GM19240 (cell line): ENCODE measurements at regions not wholly inside any gene's neighbourhood (a gene's known extent, or its start where the extent isn't known, plus 50 kb on each side); places are given as distances from the start of the nearest gene placed in this dataset.
"Not testable (repeated sequence)": the region's sequence is repeated elsewhere in the genome, so short reads cannot be mapped to it uniquely, and the experiment has no call there.

Source experiments
- DNase-seq: peaks from one replicate; pipeline ENCODE4 v3.0.0; 2011; ENCODE audit warnings: low spot score; ENCODE audit not compliant: insufficient read length

DNA sequence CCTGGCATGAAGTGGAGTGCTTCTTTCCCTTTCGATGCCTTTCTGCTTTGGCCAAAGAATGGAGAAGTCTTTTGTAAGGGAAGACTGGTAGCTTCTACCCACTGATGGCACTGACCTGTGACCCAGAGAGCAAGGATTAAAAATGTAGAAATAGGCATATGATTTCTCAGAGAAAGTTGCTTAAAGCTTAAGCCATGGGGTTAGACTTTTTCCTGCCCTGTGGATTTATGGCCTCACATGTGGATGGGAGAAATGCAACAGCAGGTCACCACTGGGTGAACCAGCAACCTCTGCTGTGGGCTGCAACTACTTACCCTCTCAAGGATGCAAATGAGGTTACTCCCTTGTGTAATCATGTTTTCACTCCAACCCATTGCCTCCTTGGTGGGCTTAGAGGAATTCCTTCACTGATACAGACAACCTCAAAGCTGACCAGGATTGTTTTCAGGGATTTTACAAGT, 86.7 kb upstream of the CDC42EP3 start:
- not testable (repeated sequence) for DNase-seq

- DNase-seq = not testable (repeated sequence)
These were observed 88.5 kb upstream of the CDC42EP3 start for GRCh38 chr2:37759989-37760388.

- DNase-seq = no peak
These were observed 89.0 kb upstream of the CDC42EP3 start for GRCh38 chr2:37760471-37760870.

- DNase-seq = not testable (repeated sequence)
These were observed 90.8 kb upstream of the CDC42EP3 start for GRCh38 chr2:37762281-37762680.

GRCh38 chr2:37764739-37765138, 93.3 kb upstream of the CDC42EP3 start:
- no peak for DNase-seq

- no peak for DNase-seq
These were observed 94.7 kb upstream of the CDC42EP3 start for GRCh38 chr2:37766106-37766505.

GRCh38 chr2:37767046-37767445, 95.6 kb upstream of the CDC42EP3 start:
- DNase-seq = no peak

DNA sequence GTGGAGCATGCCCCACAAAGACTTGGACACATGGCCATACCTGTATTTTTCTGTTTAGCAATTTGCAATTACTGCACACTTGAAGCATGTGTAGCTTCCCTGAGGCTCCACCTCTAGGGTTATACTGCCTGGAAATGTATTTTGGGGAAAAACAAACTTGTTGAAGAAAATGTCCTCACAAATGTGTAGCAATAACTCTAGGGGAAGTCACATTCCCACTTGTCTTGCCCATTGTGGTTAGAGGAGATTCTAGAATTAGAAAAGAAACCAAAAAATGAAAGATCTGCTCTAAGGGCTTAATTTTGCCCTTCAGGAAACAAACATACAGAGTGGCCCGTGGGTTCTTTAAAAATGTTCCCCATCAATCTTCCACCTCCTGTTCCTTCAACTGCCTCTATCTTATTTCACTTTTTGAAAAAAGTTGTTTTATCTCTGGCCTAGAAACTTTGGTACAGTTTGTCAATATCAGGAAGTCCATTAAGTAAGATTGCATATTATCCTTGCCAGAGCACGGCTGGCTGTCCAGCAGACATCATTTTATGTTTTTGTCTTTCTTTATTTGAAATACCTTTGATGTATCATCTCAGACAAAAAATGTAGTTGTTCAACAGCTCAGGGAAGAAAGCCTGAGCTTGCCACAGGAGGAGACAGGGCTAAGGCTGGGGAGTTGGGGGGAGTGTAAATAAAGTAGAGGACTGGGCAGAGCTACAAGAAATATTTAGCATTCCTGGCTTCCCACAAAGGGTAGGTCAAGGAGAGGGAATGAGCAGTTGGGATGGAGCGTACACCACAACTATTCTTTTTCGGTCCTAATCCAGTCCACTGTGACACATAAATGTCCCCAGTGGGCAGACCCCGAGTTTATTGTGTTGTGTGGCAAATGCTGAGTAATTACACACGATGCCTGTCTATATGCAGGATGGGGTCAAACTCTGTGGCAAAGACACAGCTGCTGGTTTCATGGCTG, 96.8 kb upstream of the CDC42EP3 start:
- DNase-seq = no peak

DNA sequence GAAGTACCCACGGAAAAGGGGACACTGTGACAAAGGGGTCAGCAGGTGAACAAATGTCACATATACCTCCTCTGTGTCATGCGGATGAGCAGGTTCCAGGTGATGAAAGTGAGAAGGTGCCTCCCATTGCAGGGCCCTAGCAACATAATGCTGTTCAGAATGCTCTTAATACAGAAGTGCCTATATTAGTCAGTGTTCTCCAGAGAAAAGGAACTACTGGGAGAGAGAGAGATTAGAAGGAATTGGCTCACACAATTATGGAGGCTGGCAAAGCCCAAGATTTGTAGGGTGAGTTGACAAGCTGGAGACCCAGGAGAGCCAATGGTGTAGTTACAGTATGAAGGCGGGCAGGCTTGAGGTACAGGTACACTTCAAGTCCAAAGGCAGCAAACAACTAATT, 98.1 kb upstream of the CDC42EP3 start:
- DNase-seq = no peak

DNA sequence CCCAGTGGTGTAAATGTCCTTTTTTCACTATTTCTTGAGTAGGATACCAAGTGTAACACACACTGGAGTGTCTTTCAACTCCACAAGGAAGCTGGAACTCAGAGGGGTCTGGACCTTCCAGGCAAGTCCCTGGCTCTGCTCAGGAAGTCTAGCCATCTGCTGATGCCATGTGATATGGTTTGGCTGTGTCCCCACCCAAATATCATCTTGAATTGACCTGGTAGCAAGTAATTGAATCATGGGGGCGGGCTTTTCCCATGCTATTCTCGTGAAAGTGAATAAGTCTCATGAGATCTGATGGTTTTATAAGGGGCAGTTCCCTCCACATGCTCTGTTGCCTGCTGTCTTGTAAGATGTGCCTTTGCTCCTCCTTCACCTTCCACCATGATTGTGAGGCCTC, 99.4 kb upstream of the CDC42EP3 start:
- no peak for DNase-seq

DNA sequence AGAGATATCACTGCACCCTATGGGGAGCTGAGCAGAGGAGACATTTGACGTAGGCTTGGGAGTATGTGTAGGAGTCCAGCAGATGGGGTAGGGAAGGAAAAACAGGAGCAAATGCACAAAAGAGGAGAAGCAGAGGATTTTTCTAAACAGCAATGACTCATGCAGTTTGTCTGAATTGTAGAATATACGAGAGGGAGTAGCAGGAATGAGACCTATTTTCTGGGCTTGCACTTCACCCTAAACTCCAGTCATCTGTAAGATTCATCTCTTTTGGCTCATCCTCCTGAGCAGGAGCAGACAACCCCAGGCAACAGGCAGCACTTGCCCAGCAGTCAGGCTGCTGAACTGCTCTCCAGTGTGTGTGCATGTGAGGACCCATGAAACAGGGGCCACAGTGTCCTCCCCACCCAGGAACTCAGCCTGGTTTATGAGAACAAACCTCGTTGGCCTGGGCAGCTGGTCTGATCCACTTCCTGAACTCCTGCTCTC, 100.2 kb upstream of the CDC42EP3 start:
- no peak for DNase-seq

- no peak for DNase-seq
These were observed 102.1 kb upstream of the CDC42EP3 start for GRCh38 chr2:37773371-37774130.

DNA sequence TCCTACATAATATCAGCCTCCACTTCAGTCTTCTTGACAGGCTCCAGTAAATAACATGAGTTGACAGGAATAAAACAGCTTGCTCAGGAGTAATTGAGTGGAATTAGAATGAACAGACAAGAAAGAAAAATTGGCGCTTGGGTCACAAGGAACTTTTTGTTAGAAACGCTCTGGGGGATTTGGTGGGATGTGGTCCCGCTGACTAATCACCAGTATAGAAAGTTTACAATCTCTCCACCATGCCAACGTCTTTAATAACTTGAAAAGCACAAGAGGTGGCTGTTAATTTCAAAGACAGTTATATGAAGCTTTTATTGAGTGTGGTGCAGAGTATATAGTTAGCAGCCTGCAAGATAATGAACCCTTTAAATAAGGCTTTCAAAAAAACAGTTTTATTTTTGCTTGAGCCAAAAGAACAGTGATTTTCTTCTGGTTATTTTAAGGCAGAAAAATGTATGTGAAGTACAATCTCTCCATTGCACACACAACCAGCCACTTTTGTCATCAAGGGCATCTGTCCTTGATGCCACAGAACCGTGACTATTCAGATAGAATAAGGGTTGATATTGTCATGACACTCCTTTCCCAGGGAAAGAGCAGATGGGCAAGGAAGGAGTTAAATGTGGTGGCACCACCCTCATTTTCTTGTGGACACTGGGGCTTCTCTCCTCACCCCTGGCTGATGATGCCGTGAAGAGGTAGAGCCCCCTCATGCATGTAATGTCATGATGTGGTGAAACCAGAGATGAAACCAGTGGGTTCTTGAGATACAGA, 102.9 kb upstream of the CDC42EP3 start:
- DNase-seq = not testable (repeated sequence)

DNA sequence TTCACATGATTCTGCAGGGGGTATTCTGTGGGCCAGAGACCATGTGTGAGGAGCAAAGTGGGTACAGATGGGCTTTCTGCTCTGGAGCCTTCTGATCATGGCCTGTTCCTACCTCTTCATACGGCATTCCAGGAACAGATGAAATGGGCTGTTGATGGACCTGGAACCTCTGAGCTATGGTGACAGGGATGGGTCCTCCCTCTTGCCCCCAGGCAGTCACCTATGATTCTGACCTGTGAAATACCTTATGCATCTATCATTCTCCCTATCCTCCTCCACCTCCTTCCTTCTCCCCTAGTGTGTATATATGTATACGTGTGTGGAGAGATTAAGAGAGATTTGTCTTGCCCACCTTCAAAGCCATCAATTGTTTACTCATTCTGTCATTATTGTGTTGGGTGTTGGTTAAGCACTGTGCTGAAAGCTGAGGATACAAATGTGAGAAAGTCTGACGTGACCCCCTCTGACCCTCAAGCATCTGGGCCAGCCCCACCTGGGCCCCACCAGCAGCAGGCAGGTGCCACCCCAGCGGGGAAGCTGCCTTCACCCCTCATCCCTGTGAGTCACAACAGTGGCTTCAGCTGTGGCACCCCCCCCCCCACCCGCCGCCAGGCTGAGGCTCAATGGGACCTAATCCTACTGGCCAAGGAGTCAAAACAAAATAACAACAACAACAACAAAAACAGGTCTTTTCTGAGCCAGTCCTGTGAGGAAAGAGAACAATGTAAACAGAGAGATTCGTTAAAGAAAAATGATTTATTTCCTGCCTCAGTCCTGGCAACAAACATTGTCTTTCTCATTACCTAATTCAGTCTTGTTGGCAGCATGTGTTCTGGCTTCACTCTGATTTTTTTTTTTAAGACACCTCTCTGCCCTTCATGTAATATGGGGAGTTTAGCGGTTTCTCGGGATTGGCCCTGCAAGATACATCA, 103.8 kb upstream of the CDC42EP3 start:
- no peak for DNase-seq

DNA sequence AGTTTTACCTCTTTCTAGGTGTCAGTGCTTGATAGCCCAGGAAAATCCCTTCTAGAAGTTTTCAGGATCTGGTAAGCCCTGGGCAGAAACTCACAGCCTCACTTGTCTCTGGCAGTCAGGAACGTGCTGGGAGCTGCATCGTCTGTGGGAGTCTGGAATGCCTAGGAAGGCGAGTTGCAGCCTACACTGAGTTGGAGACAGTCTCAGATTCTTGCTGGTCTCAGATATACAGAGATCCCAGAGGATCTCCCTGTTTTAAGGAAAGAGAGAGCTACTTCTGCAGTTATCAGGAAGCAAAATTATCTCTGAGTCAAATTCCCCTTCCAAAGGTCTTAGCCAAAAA, 104.4 kb upstream of the CDC42EP3 start:
- no peak for DNase-seq

DNA sequence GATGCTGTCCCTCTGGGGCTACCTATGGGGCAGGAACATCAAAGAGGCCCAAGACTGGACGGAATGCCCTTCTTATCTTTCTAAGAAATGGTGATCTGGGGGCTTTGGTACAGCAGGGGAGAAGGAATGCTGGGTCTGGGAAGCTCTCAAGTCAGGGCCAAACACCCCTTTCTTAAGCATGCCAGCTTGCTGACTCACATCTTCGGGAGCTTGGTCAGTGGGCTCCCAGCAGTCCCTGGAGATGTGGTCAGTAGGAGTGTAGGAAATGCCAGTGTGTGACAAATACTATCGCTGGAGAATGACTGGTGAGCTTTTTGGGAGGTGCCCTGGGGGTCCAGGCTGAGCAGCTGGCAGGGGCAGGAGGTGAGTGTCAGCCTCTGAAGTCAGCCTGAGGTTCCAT, 105.0 kb upstream of the CDC42EP3 start:
- no peak for DNase-seq

DNA sequence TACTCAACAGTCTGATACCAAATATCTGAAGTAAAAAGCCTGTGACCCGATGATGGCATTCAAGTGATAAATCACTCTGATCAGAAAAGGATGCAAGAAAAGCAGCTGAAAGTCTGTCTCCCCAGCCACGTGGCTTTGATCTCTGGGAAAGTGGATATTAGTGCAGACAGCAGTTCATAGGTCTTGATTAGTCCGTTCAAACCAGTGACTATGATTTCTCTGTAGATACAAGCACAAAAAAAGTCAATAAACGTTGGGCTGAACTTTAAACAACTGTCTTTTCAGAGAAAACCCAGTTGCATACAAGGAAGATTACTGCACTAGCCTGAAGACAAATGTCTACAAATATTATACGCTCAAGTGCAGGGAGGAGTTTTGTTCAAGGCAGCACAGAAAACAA, 107.7 kb upstream of the CDC42EP3 start:
- DNase-seq = no peak

DNA sequence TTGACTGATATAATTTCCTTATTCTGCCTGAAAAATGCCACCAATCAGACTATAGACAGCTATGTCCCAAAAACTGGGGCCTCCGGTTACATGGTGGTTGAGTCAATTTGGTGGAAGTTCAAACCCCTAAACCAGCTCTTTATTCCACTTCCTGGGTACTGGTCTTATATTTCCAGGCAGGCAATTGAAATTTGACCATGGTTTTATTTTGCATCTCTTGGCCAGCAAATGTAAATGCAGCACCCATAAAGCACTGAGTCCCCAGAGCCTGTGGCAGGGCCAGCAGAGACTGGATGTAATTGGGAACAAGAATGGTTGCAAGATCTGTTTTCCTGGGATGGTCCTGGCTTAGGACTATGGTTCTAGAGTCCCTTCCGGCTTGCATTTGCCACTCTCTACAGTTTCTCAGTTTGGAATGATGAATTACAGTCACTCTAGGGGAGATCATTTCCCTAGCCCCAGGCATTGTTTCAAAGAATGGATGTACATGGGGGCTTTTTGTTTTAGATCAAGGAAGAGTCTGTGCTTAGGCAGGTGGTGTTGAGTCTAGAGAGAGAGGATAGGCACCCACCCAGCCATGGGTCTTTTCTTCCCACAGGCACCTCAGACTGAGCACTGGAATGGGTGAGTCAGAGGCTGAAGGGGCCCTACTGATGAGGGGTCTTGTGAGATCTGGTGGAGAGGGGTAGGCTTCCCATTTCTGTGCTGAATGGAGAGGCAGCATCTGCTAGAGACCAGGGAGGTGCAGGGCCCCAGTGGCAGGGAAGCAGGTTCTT, 108.4 kb upstream of the CDC42EP3 start:
- no peak for DNase-seq

GRCh38 chr2:37780387-37780676, 108.9 kb upstream of the CDC42EP3 start:
- no peak for DNase-seq

DNA sequence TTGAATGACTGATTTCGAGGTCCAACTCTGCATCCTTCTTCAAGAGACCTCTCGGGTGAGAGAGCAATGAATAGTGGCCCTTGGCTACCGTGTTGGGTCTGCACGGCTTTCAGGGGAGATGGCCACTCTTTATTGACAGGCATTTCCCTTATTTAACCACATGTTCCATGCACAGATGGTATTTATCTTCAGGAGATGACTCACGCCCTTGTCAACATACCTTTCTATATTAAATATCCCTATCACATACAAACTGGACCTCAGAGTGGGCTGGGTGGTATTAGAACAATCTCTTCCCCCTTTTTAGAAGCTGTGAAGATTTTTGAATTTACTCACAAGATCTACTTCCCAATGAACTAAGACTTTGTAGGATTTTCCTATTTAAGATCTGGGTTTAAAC, 109.6 kb upstream of the CDC42EP3 start:
- DNase-seq = no peak
